Left colon (tissue), 2 donors: ENCODE measurements at regions not wholly inside any gene's neighbourhood (a gene's known extent, or its start where the extent isn't known, plus 50 kb on each side); places are given as distances from the start of the nearest gene placed in this dataset.
A peak's percentile ranks its signal among the peaks of the same experiment; 100 is the strongest.
"Not testable (repeated sequence)": the region's sequence is repeated elsewhere in the genome, so short reads cannot be mapped to it uniquely, and the experiment has no call there.

Experiments used
- ATAC-seq: fragments of 200-7000 bp; cut with Tn5 transposase; one replicate; pipeline ENCODE4 v1.9.1; 2020; ENCODE audit warnings: mild to moderate bottlenecking, moderate library complexity
- DNase-seq, 2 donors: peaks; one replicate each; pipeline ENCODE4 v3.0.0-alpha.2; 2020
- intact Hi-C, 2 donors: fragments of 100-400 bp; cut with DNase I in 1 of 2; cut with micrococcal nuclease in 1 of 2; formaldehyde crosslinking; loops; one replicate each; pipeline versions ENCODE4 v1.11.2 to v1.14.0; 2022; cut with DNase I, micrococcal nuclease
- donor health status: DM: no; HTN: no; CAD: no.
- donor health status: DM: yes; HTN: yes; CAD: no.

DNA sequence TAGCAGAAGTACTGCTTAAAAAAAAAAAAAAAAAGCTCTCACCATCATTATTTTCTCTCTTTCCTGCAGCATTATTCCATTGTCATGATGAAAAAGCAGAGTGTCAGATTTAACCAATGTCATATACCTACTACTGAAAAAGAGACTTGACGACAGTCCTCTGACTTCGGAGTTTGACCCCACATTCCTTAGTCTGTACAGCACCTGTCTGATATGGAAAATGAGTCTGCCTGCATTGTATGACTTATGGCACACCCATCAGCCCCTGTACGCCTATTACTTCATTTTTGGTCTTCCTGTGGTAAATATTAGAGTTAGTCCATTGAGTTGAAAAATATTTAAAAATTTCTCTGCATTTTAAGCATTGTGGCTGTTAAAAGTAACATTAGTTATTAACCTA is 54.5 kb upstream of the NOX4 start:
- DNase-seq = no peak
- no peak for ATAC-seq
- intact Hi-C loops = no loop called here

- ATAC-seq = peak; percentile 29
- intact Hi-C loops, DNase-seq: not testable (repeated sequence)
Observed at GRCh38 chr11:89555781-89556180, 64.6 kb upstream of the NOX4 start.

DNA sequence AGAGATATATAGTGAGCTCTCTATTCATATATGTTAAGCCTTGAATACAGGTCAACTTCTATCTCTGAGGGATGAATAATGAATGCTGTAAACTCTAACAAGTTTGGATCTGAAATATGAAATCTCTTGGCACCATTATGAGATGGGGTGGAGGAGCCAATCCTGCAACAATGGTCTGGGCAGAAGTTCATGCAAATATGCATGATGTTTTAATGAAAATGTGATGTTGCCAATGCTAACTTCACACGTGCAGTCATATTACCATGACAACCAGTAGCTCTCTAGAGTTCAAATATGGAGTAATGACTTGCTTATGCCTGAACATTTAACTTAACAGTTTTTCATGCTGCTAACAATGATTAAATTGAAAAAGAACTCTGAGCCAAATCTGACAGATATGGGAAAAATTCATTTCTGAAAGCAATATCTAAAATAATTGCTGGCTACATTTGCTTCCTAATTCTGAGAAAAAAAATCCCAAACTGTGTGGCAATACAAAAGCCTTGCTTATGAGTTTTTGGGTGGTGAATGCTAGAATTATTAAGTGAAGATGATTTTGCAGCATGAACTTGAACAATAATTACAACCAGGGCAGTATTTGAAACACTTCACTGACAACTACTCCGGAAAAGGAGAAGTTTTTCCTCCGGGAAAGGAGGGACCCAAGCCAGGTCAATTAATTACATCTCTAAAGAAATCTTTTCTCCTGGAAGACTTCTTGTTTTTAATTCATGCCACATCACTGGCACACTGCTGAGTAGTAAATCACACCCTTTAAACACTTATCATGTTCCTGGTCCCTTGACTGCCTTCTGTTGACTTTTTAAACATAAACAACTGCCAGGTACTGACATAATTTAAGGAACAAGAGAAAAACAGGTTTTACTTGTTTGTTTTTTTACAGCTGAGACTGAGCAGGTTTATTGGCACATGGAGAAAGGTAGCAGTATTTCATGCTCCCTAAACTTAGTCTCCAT is 65.8 kb upstream of the NOX4 start:
- intact Hi-C loops, DNase-seq: not testable (repeated sequence)
- ATAC-seq = peak; percentile 99

DNA sequence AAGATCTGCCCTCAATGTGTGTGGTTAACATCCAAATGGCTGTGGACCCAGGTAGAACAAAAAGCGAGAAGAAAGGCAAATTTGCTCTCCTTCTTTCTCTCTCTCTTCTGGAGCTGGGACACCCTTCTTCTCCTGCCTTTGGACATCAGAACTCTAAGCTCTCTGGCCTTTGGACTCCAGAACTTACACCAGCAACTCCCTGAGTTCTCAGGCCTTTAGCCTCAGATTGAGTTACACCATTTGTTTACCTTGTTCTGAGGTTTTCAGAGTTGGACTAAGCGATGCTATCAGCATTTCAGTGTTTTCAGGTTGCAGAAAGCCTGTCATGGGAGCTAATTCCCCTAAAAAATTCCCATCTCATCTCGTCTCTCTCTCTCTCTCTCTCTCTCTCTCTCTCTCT is 69.4 kb upstream of the NOX4 start:
- intact Hi-C loops, ATAC-seq, DNase-seq: not testable (repeated sequence)

- intact Hi-C loops, DNase-seq, ATAC-seq: not testable (repeated sequence)
Observed at GRCh38 chr11:89562731-89563130, 71.6 kb upstream of the NOX4 start.

GRCh38 chr11:89566972-89567371 is 75.8 kb upstream of the NOX4 start:
- intact Hi-C loops = no loop called here
- ATAC-seq = peak; percentile 25
- DNase-seq = no peak

DNA sequence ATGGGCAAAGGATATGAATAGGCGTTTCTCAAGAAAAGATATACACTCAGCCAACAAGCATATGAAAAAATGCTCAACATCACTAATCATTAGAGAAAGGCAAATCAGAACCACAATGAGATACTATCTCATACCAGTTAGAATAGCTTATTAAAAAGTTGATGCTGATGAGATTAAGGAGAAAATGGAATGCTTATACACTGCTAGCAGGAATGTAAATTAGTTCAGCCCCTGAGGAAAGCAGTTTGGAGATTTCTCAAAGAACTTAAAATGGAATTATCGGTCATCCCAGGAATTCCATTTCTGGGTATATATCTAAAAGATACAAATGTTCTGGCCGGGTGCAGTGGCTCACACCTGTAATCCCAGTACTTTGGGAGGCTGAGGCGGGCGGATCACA is 78.2 kb upstream of the NOX4 start:
- intact Hi-C loops, DNase-seq, ATAC-seq: not testable (repeated sequence)

GRCh38 chr11:89571706-89572105 is 80.5 kb upstream of the NOX4 start:
- DNase-seq, intact Hi-C loops, ATAC-seq: not testable (repeated sequence)

GRCh38 chr11:89575846-89576245 is 84.7 kb upstream of the NOX4 start:
- DNase-seq, intact Hi-C loops: not testable (repeated sequence)
- peak; percentile 36 for ATAC-seq

- intact Hi-C loops, DNase-seq: not testable (repeated sequence)
- ATAC-seq = peak; percentile 58
Observed at GRCh38 chr11:89577428-89577827, 86.3 kb upstream of the NOX4 start.

DNA sequence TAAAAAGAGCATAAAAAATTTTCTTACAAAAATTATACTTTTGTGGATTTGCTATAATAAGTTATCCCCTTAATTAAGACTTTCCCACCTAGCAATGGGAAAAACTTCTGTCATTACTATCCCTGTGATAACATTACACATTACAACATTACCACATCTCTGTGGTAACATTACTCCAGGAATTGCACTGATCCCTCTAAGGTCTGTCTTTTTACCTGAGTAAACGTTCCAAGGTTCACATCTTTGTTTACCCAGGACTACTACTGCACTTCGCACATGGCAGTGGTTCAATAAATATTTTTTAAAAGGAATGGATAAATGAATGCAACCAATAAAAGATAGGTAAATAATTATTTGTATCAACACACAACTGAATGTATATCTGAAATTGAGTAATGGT is 92.4 kb upstream of the NOX4 start:
- no peak for DNase-seq

GRCh38 chr11:89585046-89585445 is 93.9 kb upstream of the NOX4 start:
- DNase-seq, ATAC-seq, intact Hi-C loops: not testable (repeated sequence)

More for the DNA sequence above, 92.4 kb upstream of the NOX4 start:
- peak; percentile 100 for ATAC-seq
- intact Hi-C loops = no loop called here

DNA sequence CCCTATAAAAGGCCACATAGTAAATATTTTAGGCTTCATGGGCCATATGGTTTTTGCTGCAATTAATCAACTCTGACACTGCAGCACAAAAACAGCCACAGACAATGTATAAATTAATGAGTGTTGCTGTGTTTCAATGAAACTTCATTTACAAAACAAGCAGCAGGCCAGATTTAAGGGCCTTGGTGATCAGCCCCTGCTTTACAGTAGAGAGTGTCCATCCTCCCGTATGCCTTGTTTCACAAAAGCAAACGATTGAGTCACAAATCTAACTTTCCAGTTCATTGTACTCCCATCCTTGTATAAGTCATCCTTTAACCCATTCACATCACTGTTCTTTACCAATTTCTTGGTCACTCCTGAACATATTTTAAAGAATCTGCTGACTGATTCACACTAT is 94.3 kb upstream of the NOX4 start:
- DNase-seq, ATAC-seq, intact Hi-C loops: not testable (repeated sequence)

DNA sequence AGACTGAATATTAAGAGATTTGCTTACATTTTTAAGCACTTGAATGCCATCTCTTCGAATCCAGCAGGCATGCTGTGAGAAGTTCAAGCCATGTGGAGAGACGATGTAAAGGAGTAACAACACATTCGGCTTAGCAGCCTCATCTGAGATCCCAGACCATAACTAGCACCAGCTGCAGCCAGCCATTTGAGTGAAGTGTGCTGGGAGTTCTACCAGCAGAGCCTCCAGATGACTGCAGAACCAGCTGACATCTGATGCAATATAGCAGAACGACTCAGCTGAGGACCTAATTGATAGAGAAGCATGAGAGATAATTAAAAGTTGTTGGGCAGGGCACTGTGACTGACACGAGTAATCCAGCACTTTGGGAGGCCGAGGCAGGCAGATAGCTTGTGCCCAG is 98.2 kb upstream of the NOX4 start:
- ATAC-seq, DNase-seq, intact Hi-C loops: not testable (repeated sequence)

DNA sequence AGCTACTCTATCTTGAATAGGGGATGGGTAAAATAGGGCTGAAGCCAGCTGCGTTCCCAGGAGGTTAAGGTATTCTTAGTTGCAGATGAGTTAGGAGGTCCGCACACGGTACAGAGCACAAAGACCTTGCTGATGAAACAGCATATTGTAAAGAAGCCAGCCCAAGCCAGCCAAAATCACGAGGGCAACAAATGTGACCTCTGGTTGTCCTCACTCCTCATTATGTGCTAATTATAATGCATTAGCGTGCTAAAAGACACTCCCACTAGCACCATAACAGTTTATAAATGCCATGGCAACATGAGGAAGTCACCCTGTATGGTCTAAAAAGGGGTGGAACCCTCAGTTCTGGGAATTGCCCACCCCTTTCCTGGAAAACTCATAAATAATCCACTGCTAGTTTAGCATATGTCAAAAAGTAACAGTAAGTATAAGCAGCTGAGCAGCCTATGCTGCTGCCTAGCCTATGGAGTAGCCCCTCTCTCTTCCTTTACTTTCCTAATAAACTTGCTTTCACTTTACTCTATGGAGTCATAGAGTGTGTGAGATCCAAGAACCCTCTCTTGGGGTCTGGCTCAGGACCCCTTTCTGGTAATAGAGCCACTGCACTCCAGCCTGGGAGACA is 98.9 kb upstream of the NOX4 start:
- intact Hi-C loops, DNase-seq, ATAC-seq: not testable (repeated sequence)

DNA sequence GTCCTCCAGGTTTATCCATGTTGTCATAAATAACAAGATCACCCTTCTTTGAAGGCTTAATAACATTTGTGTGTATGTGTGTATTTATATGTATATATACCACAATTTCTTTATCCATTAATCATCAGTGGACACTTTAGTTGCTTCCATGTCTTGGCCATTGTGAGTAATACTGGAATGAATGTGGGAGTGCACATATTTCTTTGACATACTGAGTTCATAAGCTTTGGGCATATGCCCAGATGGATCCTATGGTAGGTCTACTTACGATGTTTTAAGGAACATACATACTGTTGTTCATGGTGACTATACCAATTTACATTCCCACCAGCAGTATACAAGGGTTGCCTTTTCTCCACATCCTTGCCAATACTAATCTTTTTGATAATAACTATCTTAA is 108.8 kb upstream of the TRIM77 start:
- intact Hi-C loops, DNase-seq, ATAC-seq: not testable (repeated sequence)

- no peak for DNase-seq
- no peak for ATAC-seq
- intact Hi-C loops = no loop called here
Observed at GRCh38 chr11:89604281-89604680, 105.8 kb upstream of the TRIM77 start.

GRCh38 chr11:89606845-89607244 is 103.3 kb upstream of the TRIM77 start:
- intact Hi-C loops = not testable (repeated sequence)
- peak; percentile 98 for ATAC-seq
- peak in 1 of 2 donors; percentile 21 for DNase-seq

GRCh38 chr11:89607497-89607896 is 102.6 kb upstream of the TRIM77 start:
- ATAC-seq, DNase-seq, intact Hi-C loops: not testable (repeated sequence)
